ENCODE measurements at regions not wholly inside any gene's neighbourhood (a gene's known extent, or its start where the extent isn't known, plus 50 kb on each side); places are given as distances from the start of the nearest gene placed in this dataset.

GRCh38 chr7:84482476-84482875, 287.9 kb upstream of the SEMA3A start:
- no peak overlapping the region for H3K9ac ChIP-seq (ENCODE audit: low read depth, low read length)

GRCh38 chr7:84479059-84479458, 284.5 kb upstream of the SEMA3A start:
- Histone ChIP-seq H3K4me2 (ENCODE audit: insufficient read depth, low read length) (no peak overlapping the region), H3K27me3 (ENCODE audit: insufficient read depth, low read length, poor library complexity) (no peaks in the 10 kb centered on the region), H3K79me2 (ENCODE audit: insufficient read depth, low read length) (no peaks in the 10 kb centered on the region), H2AFZ (ENCODE audit: low read depth, low read length) (no peak overlapping the region), H3K36me3 (ENCODE audit: insufficient read depth, low read length) (no peaks in the 10 kb centered on the region), H3K9ac (ENCODE audit: low read depth, low read length) (no peak overlapping the region), H3K4me3 (ENCODE audit: low read depth in 1 of 2, low read length in 2 of 2) (no peak overlapping the region), H3K4me1 (ENCODE audit: insufficient read depth, low read length) (no peaks in the 10 kb centered on the region), H4K20me1 (ENCODE audit: insufficient read depth, low read length) (no peaks in the 10 kb centered on the region), H3K27ac (ENCODE audit: low read length) (no peak overlapping the region), H3K9me3 (ENCODE audit: insufficient read depth, low read length, severe bottlenecking) (no peaks in the 10 kb centered on the region)
- ATAC-seq (ENCODE audit: insufficient read depth, low read depth): no peak
- TF ChIP-seq, protein P1, sequence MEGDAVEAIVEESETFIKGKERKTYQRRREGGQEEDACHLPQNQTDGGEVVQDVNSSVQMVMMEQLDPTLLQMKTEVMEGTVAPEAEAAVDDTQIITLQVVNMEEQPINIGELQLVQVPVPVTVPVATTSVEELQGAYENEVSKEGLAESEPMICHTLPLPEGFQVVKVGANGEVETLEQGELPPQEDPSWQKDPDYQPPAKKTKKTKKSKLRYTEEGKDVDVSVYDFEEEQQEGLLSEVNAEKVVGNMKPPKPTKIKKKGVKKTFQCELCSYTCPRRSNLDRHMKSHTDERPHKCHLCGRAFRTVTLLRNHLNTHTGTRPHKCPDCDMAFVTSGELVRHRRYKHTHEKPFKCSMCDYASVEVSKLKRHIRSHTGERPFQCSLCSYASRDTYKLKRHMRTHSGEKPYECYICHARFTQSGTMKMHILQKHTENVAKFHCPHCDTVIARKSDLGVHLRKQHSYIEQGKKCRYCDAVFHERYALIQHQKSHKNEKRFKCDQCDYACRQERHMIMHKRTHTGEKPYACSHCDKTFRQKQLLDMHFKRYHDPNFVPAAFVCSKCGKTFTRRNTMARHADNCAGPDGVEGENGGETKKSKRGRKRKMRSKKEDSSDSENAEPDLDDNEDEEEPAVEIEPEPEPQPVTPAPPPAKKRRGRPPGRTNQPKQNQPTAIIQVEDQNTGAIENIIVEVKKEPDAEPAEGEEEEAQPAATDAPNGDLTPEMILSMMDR (IDR thresholded peaks at IDR 0.05; ENCODE audit: borderline replicate concordance, extremely low read depth, low read length, poor library complexity, severe bottlenecking): no peak
- no peak for TF ChIP-seq EZH2 (IDR thresholded peaks at IDR 0.05; ENCODE audit: borderline replicate concordance, low read depth, low read length, severe bottlenecking)
- no peak for DNase-seq

More at GRCh38 chr7:84482476-84482875, 287.9 kb upstream of the SEMA3A start:
- ATAC-seq (ENCODE audit: insufficient read depth, low read depth) (no peak), DNase-seq (no peak)
- no peak overlapping the region for H3K27ac ChIP-seq (ENCODE audit: low read length)
- no peak overlapping the region for H3K4me2 ChIP-seq (ENCODE audit: insufficient read depth, low read length)
- H4K20me1 ChIP-seq (ENCODE audit: insufficient read depth, low read length): no peaks in the 10 kb centered on the region
- H3K27me3 ChIP-seq (ENCODE audit: insufficient read depth, low read length, poor library complexity): no peaks in the 10 kb centered on the region
- no peaks in the 10 kb centered on the region for H3K79me2 ChIP-seq (ENCODE audit: insufficient read depth, low read length)
- H3K4me3 ChIP-seq (ENCODE audit: low read depth in 1 of 2, low read length in 2 of 2): no peak overlapping the region
- TF ChIP-seq, protein P1 (IDR thresholded peaks at IDR 0.05; ENCODE audit: borderline replicate concordance, extremely low read depth, low read length, poor library complexity, severe bottlenecking): no peak
- no peak for TF ChIP-seq EZH2 (IDR thresholded peaks at IDR 0.05; ENCODE audit: borderline replicate concordance, low read depth, low read length, severe bottlenecking)
- no peak overlapping the region for H2AFZ ChIP-seq (ENCODE audit: low read depth, low read length)
- no peaks in the 10 kb centered on the region for H3K9me3 ChIP-seq (ENCODE audit: insufficient read depth, low read length, severe bottlenecking)
- H3K36me3 ChIP-seq (ENCODE audit: insufficient read depth, low read length): no peaks in the 10 kb centered on the region
- no peaks in the 10 kb centered on the region for H3K4me1 ChIP-seq (ENCODE audit: insufficient read depth, low read length)

DNA sequence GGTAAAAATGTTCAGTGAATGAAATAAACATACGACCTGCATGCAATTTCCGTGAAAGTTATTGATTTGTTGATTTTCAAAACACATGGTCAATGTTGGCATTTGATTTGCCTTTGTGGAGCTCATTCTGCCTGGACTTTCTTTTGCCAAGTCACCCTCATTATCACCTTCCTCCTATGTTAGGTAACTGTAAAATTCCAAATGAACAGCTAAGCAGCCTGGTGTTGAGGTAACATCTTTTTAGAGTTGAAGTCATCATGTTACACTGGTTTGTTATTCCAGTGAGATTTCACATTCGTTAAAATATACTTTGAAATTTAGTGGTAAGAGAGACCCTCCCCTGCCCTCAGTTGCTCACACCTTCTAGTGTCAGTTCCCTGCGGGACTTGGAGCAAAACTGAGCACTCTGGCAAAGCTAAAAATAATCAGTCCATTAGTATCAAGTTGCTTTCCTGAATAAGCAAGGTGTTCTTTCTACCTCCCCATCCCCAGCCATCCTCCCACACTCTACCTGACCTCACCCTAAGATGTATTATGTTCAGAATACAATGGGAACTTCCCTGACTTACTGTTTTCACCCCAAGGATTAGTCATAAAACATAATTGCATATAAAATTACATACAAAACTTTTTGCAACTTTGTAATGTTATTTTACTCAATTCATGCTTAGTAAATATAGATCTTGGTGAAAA, 283.3 kb upstream of the SEMA3A start:
- Histone ChIP-seq H3K4me3 (ENCODE audit: low read depth in 1 of 2, low read length in 2 of 2) (no peak overlapping the region), H3K27ac (ENCODE audit: low read length) (no peak overlapping the region), H4K20me1 (ENCODE audit: insufficient read depth, low read length) (no peaks in the 10 kb centered on the region), H3K27me3 (ENCODE audit: insufficient read depth, low read length, poor library complexity) (no peaks in the 10 kb centered on the region), H3K9me3 (ENCODE audit: insufficient read depth, low read length, severe bottlenecking) (no peaks in the 10 kb centered on the region), H3K36me3 (ENCODE audit: insufficient read depth, low read length) (no peaks in the 10 kb centered on the region), H3K9ac (ENCODE audit: low read depth, low read length) (no peak overlapping the region), H3K4me2 (ENCODE audit: insufficient read depth, low read length) (no peak overlapping the region), H2AFZ (ENCODE audit: low read depth, low read length) (no peak overlapping the region), H3K79me2 (ENCODE audit: insufficient read depth, low read length) (no peaks in the 10 kb centered on the region), H3K4me1 (ENCODE audit: insufficient read depth, low read length) (no peaks in the 10 kb centered on the region)
- no peak for DNase-seq
- no peak for ATAC-seq (ENCODE audit: insufficient read depth, low read depth)
- TF ChIP-seq EZH2 (IDR thresholded peaks at IDR 0.05; ENCODE audit: borderline replicate concordance, low read depth, low read length, severe bottlenecking): no peak
- TF ChIP-seq, protein P1 (IDR thresholded peaks at IDR 0.05; ENCODE audit: borderline replicate concordance, extremely low read depth, low read length, poor library complexity, severe bottlenecking): no peak

All from DND-41 (cell line).